ENCODE measurements at regions not wholly inside any gene's neighbourhood (a gene's known extent, or its start where the extent isn't known, plus 50 kb on each side); places are given as distances from the start of the nearest gene placed in this dataset.

DNA sequence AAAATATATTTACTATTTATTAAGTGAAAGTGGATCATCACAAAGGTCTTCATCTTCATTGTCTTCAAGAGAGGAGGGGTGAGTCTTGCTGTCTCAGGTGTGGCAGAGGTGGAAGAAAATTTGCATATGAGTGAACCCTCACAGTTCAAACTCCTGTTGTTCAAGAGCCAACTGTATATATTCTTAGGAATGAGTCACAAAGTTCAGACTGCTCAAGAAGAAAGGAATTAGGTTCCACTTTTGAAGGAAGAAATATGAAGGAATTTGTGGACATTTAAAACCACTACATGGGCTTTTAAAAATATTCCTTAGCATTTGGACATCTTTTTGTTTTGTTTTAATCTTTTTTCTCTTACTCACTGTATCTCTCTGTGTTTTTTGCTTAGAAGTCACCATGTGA lies 212.6 kb downstream of the INSIG2 start:
- intact Hi-C loops (cut with DNase I): no loop called here
- no peak overlapping the region for H3K4me3 ChIP-seq
- no peaks in the 10 kb centered on the region for H3K4me1 ChIP-seq (replicated peaks in 1 of 2)

DNA sequence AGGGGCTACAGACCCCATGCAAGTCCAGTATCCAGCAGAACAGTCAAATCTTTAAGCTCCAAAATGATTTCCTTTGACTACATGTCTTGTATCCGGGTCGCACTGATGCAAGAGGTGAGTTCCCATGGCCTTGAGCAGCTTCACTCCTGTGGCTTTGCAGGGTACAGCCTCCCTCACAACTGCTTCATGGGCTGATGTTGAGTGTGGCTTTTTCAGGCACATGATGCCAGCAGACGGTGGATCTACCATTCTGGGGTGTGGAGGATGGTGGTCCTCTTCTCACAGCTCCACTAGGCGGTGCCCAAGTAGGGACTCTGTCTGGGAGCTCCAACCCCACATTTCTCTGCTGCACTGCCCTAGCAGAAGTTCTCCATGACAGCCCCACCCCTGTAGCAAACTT lies 208.4 kb downstream of the INSIG2 start:
- Histone ChIP-seq H3K4me3 (no peak overlapping the region), H3K9me3 (replicated peaks in 1 of 3) (no peaks in the 10 kb centered on the region), H3K27me3 (peaks cover 5% of the 10 kb centered on the region), H3K27ac (no peak overlapping the region), H3K36me3 (replicated peaks in 1 of 2) (no peaks in the 10 kb centered on the region), H3K4me1 (replicated peaks in 1 of 2) (no peaks in the 10 kb centered on the region)
- DNase-seq: no peak
- 76 to 93% (median 81%) methylated on average over 2 to 4 of the region's 4 CpGs for WGBS, 4 donors
- intact Hi-C loops (cut with DNase I): no loop called here
- no peak for TF ChIP-seq POLR2A (IDR thresholded peaks at IDR 0.05)
- no peak for TF ChIP-seq CTCF (IDR thresholded peaks at IDR 0.05)

More for the DNA sequence above, 212.6 kb downstream of the INSIG2 start:
- no peak for TF ChIP-seq CTCF (IDR thresholded peaks at IDR 0.05)
- TF ChIP-seq POLR2A (IDR thresholded peaks at IDR 0.05): no peak
- peaks cover 5% of the 10 kb centered on the region for H3K27me3 ChIP-seq
- no peak overlapping the region for H3K27ac ChIP-seq
- no peak for DNase-seq
- no peaks in the 10 kb centered on the region for H3K9me3 ChIP-seq (replicated peaks in 1 of 3)
- no peaks in the 10 kb centered on the region for H3K36me3 ChIP-seq (replicated peaks in 1 of 2)

GRCh38 chr2:118295592-118296390 lies 207.5 kb downstream of the INSIG2 start:
- no peak for DNase-seq
- 70 to 87% (median 71%) methylated on average over 9 of the region's 9 CpGs for WGBS, 4 donors
- Histone ChIP-seq H3K4me3 (no peak overlapping the region), H3K27ac (no peak overlapping the region), H3K4me1 (replicated peaks in 1 of 2) (no peaks in the 10 kb centered on the region), H3K36me3 (replicated peaks in 1 of 2) (no peaks in the 10 kb centered on the region), H3K9me3 (replicated peaks in 1 of 3) (no peaks in the 10 kb centered on the region), H3K27me3 (peaks cover 5% of the 10 kb centered on the region)
- intact Hi-C loops (cut with DNase I): no loop called here
- TF ChIP-seq CTCF (IDR thresholded peaks at IDR 0.05) (no peak), POLR2A (IDR thresholded peaks at IDR 0.05) (no peak)

DNA sequence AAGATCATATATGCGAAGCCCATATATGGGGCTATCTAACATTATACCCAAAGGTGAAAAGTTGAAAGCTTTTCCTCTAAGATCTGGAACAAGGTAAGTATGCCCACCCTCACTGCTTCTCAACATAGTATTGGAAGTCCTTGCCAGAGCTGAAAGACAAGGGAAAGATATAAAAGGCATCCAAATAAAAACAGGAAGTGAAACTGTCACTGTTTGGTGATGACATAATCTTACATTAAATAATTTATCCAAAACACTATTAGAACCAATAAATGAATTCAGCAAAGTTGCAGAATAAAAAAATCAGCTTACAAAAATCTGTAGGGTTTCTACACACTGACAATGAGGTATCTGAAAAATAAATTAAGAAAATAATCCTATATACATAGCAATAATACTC lies 205.8 kb downstream of the INSIG2 start:
- TF ChIP-seq POLR2A (IDR thresholded peaks at IDR 0.05) (no peak), CTCF (IDR thresholded peaks at IDR 0.05) (no peak)
- DNase-seq: no peak
- intact Hi-C loops (cut with DNase I): no loop called here

More for the DNA sequence above, 205.8 kb downstream of the INSIG2 start:
- H3K27me3 ChIP-seq: peaks cover 5% of the 10 kb centered on the region
- no peak overlapping the region for H3K27ac ChIP-seq
- H3K9me3 ChIP-seq (replicated peaks in 1 of 3): no peaks in the 10 kb centered on the region
- WGBS, 4 donors: 87 to 92% (median 89%) methylated on average over 1 of the region's 1 CpG
- H3K4me1 ChIP-seq (replicated peaks in 1 of 2): no peaks in the 10 kb centered on the region
- H3K36me3 ChIP-seq (replicated peaks in 1 of 2): no peaks in the 10 kb centered on the region
- no peak overlapping the region for H3K4me3 ChIP-seq

All from adrenal gland (tissue), 9 donors.